ENCODE measurements at regions not wholly inside any gene's neighbourhood (a gene's known extent, or its start where the extent isn't known, plus 50 kb on each side); places are given as distances from the start of the nearest gene placed in this dataset.
"Not testable (repeated sequence)": the region's sequence is repeated elsewhere in the genome, so short reads cannot be mapped to it uniquely, and the experiment has no call there.

DNA sequence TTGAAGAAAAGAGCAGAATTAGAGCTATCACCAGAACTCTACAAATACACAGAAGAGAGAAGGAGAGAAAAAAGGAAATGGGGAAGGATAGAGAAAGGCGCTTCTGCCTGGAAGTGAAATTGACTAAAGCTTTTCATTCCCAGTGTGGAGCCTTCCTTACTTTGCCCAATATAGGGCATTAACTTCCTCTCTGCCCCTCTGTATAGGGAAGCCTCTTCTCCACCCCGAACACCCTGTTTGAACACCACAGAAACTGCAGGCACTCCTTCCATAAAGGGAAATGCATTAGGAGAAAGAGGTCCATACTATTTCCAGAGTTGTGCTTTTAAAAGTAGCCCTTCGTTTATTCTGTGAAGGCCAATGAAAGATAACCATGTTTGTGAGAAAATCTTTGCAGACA, 248.5 kb downstream of the RAP2B start:
- no peak for TF ChIP-seq EZH2 (IDR thresholded peaks at IDR 0.05; ENCODE audit: low read length, missing control alignments)
- TF ChIP-seq, protein P1, sequence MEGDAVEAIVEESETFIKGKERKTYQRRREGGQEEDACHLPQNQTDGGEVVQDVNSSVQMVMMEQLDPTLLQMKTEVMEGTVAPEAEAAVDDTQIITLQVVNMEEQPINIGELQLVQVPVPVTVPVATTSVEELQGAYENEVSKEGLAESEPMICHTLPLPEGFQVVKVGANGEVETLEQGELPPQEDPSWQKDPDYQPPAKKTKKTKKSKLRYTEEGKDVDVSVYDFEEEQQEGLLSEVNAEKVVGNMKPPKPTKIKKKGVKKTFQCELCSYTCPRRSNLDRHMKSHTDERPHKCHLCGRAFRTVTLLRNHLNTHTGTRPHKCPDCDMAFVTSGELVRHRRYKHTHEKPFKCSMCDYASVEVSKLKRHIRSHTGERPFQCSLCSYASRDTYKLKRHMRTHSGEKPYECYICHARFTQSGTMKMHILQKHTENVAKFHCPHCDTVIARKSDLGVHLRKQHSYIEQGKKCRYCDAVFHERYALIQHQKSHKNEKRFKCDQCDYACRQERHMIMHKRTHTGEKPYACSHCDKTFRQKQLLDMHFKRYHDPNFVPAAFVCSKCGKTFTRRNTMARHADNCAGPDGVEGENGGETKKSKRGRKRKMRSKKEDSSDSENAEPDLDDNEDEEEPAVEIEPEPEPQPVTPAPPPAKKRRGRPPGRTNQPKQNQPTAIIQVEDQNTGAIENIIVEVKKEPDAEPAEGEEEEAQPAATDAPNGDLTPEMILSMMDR (conservative IDR thresholded peaks at IDR 0.05 in 1 of 2, IDR thresholded peaks at IDR 0.05 in 1 of 2; ENCODE audit: low read depth in 1 of 2, low read length in 2 of 2), result no peak
- H3K27me3 ChIP-seq (ENCODE audit: control insufficient read depth, insufficient read depth, low read length), result no peaks in the 10 kb centered on the region
- H3K4me2 ChIP-seq (ENCODE audit: extremely low read depth, insufficient read depth, low read length), result no peak overlapping the region
- no peaks in the 10 kb centered on the region for H3K4me1 ChIP-seq (ENCODE audit: control insufficient read depth, extremely low read depth, insufficient read depth, low read length)
- H3K9me3 ChIP-seq (ENCODE audit: control insufficient read depth, insufficient read depth, low read depth, low read length), result no peaks in the 10 kb centered on the region
- DNase-seq (ENCODE audit: low read depth in 2 of 2), result no peak
- H3K79me2 ChIP-seq (ENCODE audit: control insufficient read depth, insufficient read depth, low read length), result no peaks in the 10 kb centered on the region
- no peak overlapping the region for H3K4me3 ChIP-seq (replicated peaks in 1 of 4; ENCODE audit: control extremely low read depth in 1 of 4, insufficient read depth in 1 of 4, low read depth in 3 of 4, low read length in 4 of 4)
- no peak overlapping the region for H2AFZ ChIP-seq (ENCODE audit: low read length)
- no peak overlapping the region for H3K27ac ChIP-seq (ENCODE audit: insufficient read depth, low read length)
- H3K36me3 ChIP-seq (ENCODE audit: control insufficient read depth, insufficient read depth, low read length), result no peaks in the 10 kb centered on the region
- no peak overlapping the region for H3K9ac ChIP-seq (ENCODE audit: insufficient read depth, low read length)
- no peaks in the 10 kb centered on the region for H4K20me1 ChIP-seq (ENCODE audit: control insufficient read depth, extremely low read depth, insufficient read depth, low read length)

DNA sequence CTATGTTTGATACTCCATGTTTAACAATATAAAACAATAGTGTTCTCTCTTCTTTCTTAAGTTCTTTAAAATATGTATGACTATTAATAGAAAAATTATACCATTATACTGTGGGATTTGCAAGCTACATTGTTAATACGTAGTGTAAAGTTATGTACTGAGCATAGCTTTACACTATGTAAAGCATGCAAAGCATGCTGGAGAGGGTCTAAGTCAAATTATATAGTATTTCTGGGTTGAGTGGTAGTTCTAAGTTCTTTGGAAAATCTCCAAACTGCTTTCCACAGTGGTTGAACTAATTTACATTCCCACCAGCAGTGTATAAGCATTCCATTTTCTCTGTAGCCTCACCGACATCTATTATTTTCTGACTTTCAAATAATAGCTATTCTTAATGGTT, 253.0 kb downstream of the RAP2B start:
- Histone ChIP-seq H3K9ac (ENCODE audit: insufficient read depth, low read length) (no peak overlapping the region), H3K27me3 (ENCODE audit: control insufficient read depth, insufficient read depth, low read length) (no peaks in the 10 kb centered on the region), H3K36me3 (ENCODE audit: control insufficient read depth, insufficient read depth, low read length) (no peaks in the 10 kb centered on the region), H2AFZ (ENCODE audit: low read length) (no peak overlapping the region), H3K27ac (ENCODE audit: insufficient read depth, low read length) (no peak overlapping the region), H3K4me2 (ENCODE audit: extremely low read depth, insufficient read depth, low read length) (no peak overlapping the region), H3K9me3 (ENCODE audit: control insufficient read depth, insufficient read depth, low read depth, low read length) (no peaks in the 10 kb centered on the region), H3K4me3 (replicated peaks in 1 of 4; ENCODE audit: control extremely low read depth in 1 of 4, insufficient read depth in 1 of 4, low read depth in 3 of 4, low read length in 4 of 4) (no peak overlapping the region), H3K79me2 (ENCODE audit: control insufficient read depth, insufficient read depth, low read length) (no peaks in the 10 kb centered on the region), H3K4me1 (ENCODE audit: control insufficient read depth, extremely low read depth, insufficient read depth, low read length) (no peaks in the 10 kb centered on the region), H4K20me1 (ENCODE audit: control insufficient read depth, extremely low read depth, insufficient read depth, low read length) (no peaks in the 10 kb centered on the region)
- no peak for TF ChIP-seq EZH2 (IDR thresholded peaks at IDR 0.05; ENCODE audit: low read length, missing control alignments)
- TF ChIP-seq, protein P1 (conservative IDR thresholded peaks at IDR 0.05 in 1 of 2, IDR thresholded peaks at IDR 0.05 in 1 of 2; ENCODE audit: low read depth in 1 of 2, low read length in 2 of 2), result no peak
- DNase-seq (ENCODE audit: low read depth in 2 of 2), result peak in 1 of 2 donors; percentile 22

DNA sequence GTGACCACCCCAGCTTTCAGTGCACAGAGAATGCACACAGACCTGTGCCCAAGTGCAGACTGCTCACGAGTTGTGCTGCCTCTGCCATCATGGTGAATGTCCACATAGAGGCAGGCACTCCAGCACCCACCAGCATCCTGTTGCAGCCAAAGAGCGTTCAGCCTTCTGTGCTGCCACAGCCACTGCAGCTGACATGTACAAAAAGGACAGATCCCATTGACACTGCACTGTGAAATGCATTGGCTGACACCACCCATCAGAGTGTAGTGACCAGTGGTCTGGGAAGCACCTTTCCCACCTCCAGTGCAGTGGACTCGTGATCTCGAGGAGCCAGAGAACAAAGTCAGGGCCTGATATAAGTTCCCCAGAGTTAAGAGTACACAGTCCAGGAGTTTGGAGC, 260.3 kb downstream of the RAP2B start:
- no peak overlapping the region for H3K9ac ChIP-seq (ENCODE audit: insufficient read depth, low read length)
- no peaks in the 10 kb centered on the region for H3K27me3 ChIP-seq (ENCODE audit: control insufficient read depth, insufficient read depth, low read length)
- no peak overlapping the region for H3K27ac ChIP-seq (ENCODE audit: insufficient read depth, low read length)
- no peaks in the 10 kb centered on the region for H3K4me1 ChIP-seq (ENCODE audit: control insufficient read depth, extremely low read depth, insufficient read depth, low read length)
- no peaks in the 10 kb centered on the region for H3K9me3 ChIP-seq (ENCODE audit: control insufficient read depth, insufficient read depth, low read depth, low read length)
- H3K79me2 ChIP-seq (ENCODE audit: control insufficient read depth, insufficient read depth, low read length), result no peaks in the 10 kb centered on the region
- no peaks in the 10 kb centered on the region for H3K36me3 ChIP-seq (ENCODE audit: control insufficient read depth, insufficient read depth, low read length)
- TF ChIP-seq EZH2 (IDR thresholded peaks at IDR 0.05; ENCODE audit: low read length, missing control alignments), result no peak
- TF ChIP-seq, protein P1 (conservative IDR thresholded peaks at IDR 0.05 in 1 of 2, IDR thresholded peaks at IDR 0.05 in 1 of 2; ENCODE audit: low read depth in 1 of 2, low read length in 2 of 2), result no peak
- H4K20me1 ChIP-seq (ENCODE audit: control insufficient read depth, extremely low read depth, insufficient read depth, low read length), result no peaks in the 10 kb centered on the region
- H3K4me3 ChIP-seq (replicated peaks in 1 of 4; ENCODE audit: control extremely low read depth in 1 of 4, insufficient read depth in 1 of 4, low read depth in 3 of 4, low read length in 4 of 4), result no peak overlapping the region
- no peak overlapping the region for H3K4me2 ChIP-seq (ENCODE audit: extremely low read depth, insufficient read depth, low read length)
- no peak for DNase-seq (ENCODE audit: low read depth in 2 of 2)
- no peak overlapping the region for H2AFZ ChIP-seq (ENCODE audit: low read length)

DNA sequence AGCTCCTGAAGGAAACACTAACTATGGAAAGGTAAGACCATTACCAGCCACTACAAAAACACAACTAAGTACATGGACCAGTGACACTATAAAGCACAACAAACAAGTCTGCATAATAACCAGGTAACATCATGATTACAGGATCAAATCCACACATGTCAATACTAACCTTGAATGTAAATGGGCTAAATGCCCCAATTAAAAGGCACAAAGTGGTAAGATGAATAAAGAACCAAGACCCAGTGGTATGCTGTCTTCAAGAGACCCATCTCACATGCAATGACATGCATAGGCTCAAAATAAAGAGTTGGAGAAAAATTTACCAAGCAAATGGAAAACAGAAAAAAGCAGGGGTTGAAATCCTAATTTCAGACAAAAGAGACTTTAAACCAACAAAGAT, 261.8 kb downstream of the RAP2B start:
- H3K27me3 ChIP-seq (ENCODE audit: control insufficient read depth, insufficient read depth, low read length); H2AFZ ChIP-seq (ENCODE audit: low read length); H3K79me2 ChIP-seq (ENCODE audit: control insufficient read depth, insufficient read depth, low read length); H3K27ac ChIP-seq (ENCODE audit: insufficient read depth, low read length); H3K9ac ChIP-seq (ENCODE audit: insufficient read depth, low read length); H3K9me3 ChIP-seq (ENCODE audit: control insufficient read depth, insufficient read depth, low read depth, low read length); H3K36me3 ChIP-seq (ENCODE audit: control insufficient read depth, insufficient read depth, low read length); H3K4me2 ChIP-seq (ENCODE audit: extremely low read depth, insufficient read depth, low read length); H4K20me1 ChIP-seq (ENCODE audit: control insufficient read depth, extremely low read depth, insufficient read depth, low read length); H3K4me3 ChIP-seq (replicated peaks in 1 of 4; ENCODE audit: control extremely low read depth in 1 of 4, insufficient read depth in 1 of 4, low read depth in 3 of 4, low read length in 4 of 4); DNase-seq (ENCODE audit: low read depth in 2 of 2); H3K4me1 ChIP-seq (ENCODE audit: control insufficient read depth, extremely low read depth, insufficient read depth, low read length): not testable (repeated sequence)

Data from fibroblast of lung (primary cell).